Stimulated activated effector memory CD8-positive, alpha-beta T cell treated with anti-CD3 and anti-CD28 coated beads, Interleukin-12 subunit alpha, Interleukin-12 subunit beta, amount 100 ng/mL, for 72 hours (primary cell): ENCODE measurements at regions not wholly inside any gene's neighbourhood (a gene's known extent, or its start where the extent isn't known, plus 50 kb on each side); places are given as distances from the start of the nearest gene placed in this dataset.

Experiments used
- ATAC-seq: fragments of 150-1000 bp; cut with Tn5 transposase; 2 replicates; pipeline ENCODE4 v1.10.0; 2021
- DNase-seq, 2 donors: peaks; one replicate each; pipeline ENCODE4 v3.0.0; 2021 to 2022; ENCODE audit warnings: low spot score in 2 of 2
- H3K27ac Mint-ChIP-seq: one replicate; pipeline ENCODE4 v1.8.0; 2022; ENCODE audit warnings: mild to moderate bottlenecking, mixed read lengths
- H3K36me3 Mint-ChIP-seq: one replicate; pipeline ENCODE4 v1.8.0; 2022; ENCODE audit warnings: mild to moderate bottlenecking, mixed read lengths
- H3K4me1 Mint-ChIP-seq: one replicate; pipeline ENCODE4 v1.8.0; 2022; ENCODE audit warnings: mixed read lengths
- H3K4me3 Mint-ChIP-seq: one replicate; pipeline ENCODE4 v1.8.0; 2022; ENCODE audit warnings: mild to moderate bottlenecking, mixed read lengths
- H3K9me3 Mint-ChIP-seq: one replicate; pipeline ENCODE4 v1.8.0; 2022; ENCODE audit warnings: mixed read lengths

DNA sequence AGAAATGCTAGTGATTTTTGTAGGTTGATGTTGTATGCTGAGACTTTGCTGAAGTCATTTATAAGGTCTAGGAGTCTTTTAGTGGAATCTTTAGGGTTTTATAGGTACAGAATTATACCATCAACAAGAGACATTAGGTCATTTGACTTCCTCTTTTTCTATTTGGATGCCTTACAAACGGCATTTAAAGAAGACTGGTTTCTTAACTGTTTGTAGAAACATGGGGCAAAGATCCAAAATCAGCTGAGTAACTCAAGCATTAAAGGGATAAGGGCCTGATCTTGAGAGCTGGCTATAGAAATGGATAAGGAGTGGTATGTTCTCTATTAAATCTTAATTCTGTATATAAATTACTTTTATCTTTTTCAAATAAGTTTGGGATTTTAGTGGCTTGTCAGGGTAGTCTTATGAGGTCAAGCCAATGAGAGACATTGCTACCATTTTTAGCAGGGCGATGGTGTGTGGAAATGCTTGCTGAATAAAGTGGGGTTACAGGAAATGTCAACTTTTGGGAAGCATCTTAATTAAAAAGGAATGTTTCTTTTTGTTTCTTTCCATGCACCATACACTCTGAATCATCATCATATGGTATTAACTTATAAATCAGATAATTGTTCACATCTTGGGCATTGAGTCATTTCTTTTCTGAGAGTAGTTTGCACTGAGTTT, 197.7 kb upstream of the GBE1 start:
- Mint-ChIP-seq H3K4me1 (no peaks in the 10 kb centered on the region), H3K27ac (no peak overlapping the region)

DNA sequence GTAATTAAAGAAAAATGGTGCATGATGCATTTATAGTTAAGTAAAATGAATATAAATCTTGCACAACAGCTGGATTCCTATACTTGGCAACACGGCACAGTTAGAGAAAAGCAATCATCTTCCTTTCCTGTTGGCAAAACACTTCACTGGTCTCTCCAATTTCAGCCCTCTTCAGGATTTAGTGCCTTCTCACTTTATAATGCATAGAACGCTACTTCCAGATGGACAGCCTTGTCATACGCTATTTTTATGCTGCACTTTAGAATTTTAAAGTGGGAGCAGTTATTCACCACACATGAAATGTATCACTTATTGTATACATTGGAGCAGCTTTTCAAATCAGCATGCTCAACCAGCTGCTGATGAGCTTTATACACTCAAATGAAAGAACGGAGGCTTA, 194.4 kb upstream of the GBE1 start:
- Mint-ChIP-seq H3K4me1 (no peaks in the 10 kb centered on the region), H3K4me3 (no peak overlapping the region), H3K36me3 (no peaks in the 10 kb centered on the region), H3K9me3 (peaks cover 8% of the 10 kb centered on the region), H3K27ac (no peak overlapping the region)
- DNase-seq (no peak), ATAC-seq (no peak)

More for the DNA sequence above, 197.7 kb upstream of the GBE1 start:
- no peak overlapping the region for H3K4me3 Mint-ChIP-seq
- DNase-seq: no peak
- no peaks in the 10 kb centered on the region for H3K36me3 Mint-ChIP-seq
- peaks cover 8% of the 10 kb centered on the region for H3K9me3 Mint-ChIP-seq
- ATAC-seq: no peak

DNA sequence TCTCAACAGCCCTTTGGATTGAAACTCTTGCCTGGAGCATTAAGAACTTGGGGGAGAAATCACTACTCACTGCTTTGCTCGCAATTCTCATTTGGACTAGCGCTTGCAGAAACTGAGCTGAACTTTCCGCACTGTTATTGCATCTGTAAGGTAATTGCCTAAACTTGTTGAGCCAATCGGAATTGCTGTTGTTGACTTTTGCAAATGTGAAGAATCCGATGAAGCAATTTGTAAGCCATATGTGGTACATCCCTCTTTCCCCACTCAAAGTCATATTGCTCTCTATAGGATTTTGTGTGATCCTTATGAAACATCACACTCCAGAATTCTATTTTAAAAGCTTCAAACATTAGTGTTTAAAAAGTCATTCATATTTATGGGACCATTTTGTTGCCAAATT, 191.7 kb upstream of the GBE1 start:
- DNase-seq (no peak), ATAC-seq (no peak)
- Mint-ChIP-seq H3K4me3 (no peak overlapping the region), H3K9me3 (peaks cover 5% of the 10 kb centered on the region), H3K4me1 (no peaks in the 10 kb centered on the region), H3K27ac (no peak overlapping the region), H3K36me3 (no peaks in the 10 kb centered on the region)

DNA sequence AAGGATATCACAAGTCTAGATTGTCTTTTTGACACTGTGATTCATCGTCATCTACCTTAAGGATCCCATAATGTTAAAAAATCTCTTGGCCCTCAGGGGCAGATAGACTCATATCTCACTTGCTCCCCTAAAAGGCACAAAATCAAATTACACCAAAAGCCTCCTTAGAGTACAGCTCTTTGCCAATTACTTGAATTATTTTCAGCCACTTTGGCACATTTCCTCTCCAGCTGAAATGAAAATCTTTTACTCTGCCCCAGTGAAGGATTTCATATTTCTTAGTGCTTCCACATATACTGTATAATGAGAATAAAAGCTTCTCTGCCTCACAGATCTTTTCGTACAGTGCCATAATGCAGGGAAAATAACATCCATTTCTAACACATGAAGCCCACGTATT, 190.7 kb upstream of the GBE1 start:
- H3K9me3 Mint-ChIP-seq: peaks cover 5% of the 10 kb centered on the region
- DNase-seq (no peak), ATAC-seq (no peak)
- no peaks in the 10 kb centered on the region for H3K4me1 Mint-ChIP-seq
- no peak overlapping the region for H3K27ac Mint-ChIP-seq
- H3K36me3 Mint-ChIP-seq: no peaks in the 10 kb centered on the region
- H3K4me3 Mint-ChIP-seq: no peak overlapping the region

DNA sequence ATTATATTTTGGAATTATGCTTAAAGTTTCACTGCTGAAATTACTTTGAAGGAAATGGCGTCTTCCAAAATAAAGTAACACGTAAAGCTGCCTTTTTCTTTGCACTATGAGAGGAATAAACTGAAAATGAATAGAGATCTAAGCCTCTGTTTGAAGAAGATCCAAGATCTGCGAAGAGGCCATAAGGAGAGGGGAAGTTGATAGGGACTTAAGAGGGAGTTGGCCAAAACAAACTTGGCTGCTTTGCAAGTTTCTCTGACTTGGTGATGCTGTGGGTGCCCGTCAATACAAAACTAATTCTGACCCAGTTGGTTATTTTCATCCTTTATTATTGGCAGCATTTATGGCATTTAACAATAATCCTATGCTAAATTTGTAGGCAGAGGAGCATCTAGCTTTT, 190.2 kb upstream of the GBE1 start:
- no peak overlapping the region for H3K4me3 Mint-ChIP-seq
- ATAC-seq (no peak), DNase-seq (no peak)
- H3K36me3 Mint-ChIP-seq: no peaks in the 10 kb centered on the region
- peaks cover 5% of the 10 kb centered on the region for H3K9me3 Mint-ChIP-seq
- H3K27ac Mint-ChIP-seq: no peak overlapping the region
- no peaks in the 10 kb centered on the region for H3K4me1 Mint-ChIP-seq

DNA sequence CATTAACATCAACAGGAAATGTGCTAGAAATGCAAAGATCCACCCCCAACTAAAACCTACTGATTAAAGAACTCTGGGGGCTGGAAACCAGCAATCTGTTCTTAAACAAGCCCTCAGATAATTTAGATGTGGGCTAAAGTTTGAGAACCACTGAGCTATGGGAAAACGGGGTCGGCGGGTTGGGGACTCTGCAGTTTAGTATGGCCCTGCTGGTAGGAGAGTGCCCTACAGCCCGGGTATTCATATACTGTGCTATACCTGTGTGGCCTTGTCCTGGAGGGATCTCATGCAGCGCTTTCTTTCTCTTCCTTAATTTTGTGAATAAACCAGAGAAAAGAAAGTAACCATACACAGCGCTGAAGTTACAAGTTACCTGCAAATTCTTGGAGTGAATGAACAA, 189.7 kb upstream of the GBE1 start:
- no peak overlapping the region for H3K27ac Mint-ChIP-seq
- no peak for DNase-seq
- H3K9me3 Mint-ChIP-seq: peaks cover 3% of the 10 kb centered on the region
- no peaks in the 10 kb centered on the region for H3K36me3 Mint-ChIP-seq
- no peak overlapping the region for H3K4me3 Mint-ChIP-seq
- ATAC-seq: no peak
- H3K4me1 Mint-ChIP-seq: no peaks in the 10 kb centered on the region

DNA sequence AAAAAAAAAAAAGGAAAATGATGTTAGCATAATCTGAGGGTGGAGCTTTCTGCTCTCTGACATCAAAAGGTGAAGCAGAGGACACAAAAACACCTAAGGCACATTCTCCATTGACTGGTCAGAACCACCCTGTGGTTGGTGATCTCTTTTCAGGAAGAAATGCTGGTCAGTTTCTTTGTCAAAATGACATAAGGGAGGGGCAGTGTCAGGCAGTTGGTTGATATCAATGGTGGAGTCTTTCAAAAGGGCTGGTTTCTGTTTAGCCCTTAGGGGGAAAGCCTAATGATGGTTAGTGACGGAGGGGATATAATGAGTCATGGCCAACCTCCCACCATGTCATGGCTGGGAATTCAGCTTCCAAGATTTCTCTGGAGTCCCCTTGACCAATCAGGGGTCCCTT, 185.9 kb upstream of the GBE1 start:
- DNase-seq (no peak), ATAC-seq (no peak)
- H3K4me3 Mint-ChIP-seq: no peak overlapping the region
- no peaks in the 10 kb centered on the region for H3K36me3 Mint-ChIP-seq
- no peak overlapping the region for H3K27ac Mint-ChIP-seq
- peaks cover 9% of the 10 kb centered on the region for H3K9me3 Mint-ChIP-seq
- H3K4me1 Mint-ChIP-seq: no peaks in the 10 kb centered on the region

DNA sequence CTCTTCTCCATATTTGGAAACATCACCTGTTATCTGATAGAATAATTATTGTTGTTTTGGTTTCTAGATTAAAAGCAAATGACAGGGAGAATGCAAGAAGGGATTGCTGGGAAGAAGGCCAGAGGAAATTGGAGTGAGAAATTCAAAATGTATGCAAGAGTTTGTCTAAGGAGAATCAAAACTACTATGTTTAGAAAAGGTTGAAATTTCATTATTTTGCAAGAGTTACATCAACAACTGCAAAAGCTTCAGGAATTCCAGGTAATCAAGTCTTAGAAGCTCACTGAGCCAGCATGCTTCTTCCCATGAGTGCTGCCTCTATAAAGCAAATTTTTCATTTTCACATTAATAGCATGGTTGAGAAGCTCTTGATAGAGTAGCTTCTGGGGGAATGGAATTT, 177.2 kb upstream of the GBE1 start:
- ATAC-seq (no peak), DNase-seq (no peak)
- no peak overlapping the region for H3K4me3 Mint-ChIP-seq
- H3K4me1 Mint-ChIP-seq: no peaks in the 10 kb centered on the region
- H3K27ac Mint-ChIP-seq: no peak overlapping the region
- H3K9me3 Mint-ChIP-seq: peaks cover 4% of the 10 kb centered on the region
- no peaks in the 10 kb centered on the region for H3K36me3 Mint-ChIP-seq

DNA sequence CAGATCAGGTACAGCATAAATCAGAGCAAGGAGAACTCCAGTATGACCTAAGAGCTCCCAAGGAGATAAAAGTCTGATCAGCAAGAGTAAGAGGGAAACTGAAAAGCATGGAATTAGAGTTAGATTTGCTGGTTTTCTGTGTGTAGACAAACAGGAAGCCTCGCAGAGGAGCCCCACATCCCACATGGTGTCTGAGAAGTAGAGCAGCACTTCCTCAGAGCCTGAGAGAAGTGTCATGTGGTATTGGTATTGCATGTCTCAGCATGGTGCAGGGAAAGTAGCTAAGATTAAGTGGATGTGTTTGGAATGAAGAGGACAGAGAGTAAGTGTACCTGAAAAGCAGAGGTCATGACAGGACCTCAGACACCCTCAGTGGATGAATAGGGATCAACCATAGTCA, 175.4 kb upstream of the GBE1 start:
- H3K4me3 Mint-ChIP-seq: no peak overlapping the region
- ATAC-seq: no peak
- no peak overlapping the region for H3K27ac Mint-ChIP-seq
- H3K36me3 Mint-ChIP-seq: no peaks in the 10 kb centered on the region
- no peaks in the 10 kb centered on the region for H3K4me1 Mint-ChIP-seq
- H3K9me3 Mint-ChIP-seq: no peaks in the 10 kb centered on the region
- DNase-seq: no peak

DNA sequence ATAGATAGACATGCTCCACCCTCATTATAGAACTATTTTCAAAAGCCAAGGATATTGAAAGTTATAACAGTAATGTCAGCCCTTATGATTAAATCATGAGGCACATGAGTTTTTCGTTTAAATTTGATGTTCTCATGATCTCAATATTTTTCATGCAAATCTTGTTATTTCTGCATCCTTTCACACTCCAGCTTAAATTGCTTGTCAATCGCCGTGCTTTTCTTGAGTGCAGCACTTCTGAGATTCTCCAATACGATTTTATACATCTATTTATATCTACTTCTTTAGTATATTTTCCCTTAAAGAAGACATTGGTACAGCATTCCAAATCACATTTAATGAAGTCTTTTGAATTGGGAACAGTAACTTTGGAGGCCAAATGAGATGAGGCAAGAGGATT, 171.2 kb upstream of the GBE1 start:
- DNase-seq (no peak), ATAC-seq (no peak)
- no peaks in the 10 kb centered on the region for H3K36me3 Mint-ChIP-seq
- H3K4me3 Mint-ChIP-seq: no peak overlapping the region
- no peaks in the 10 kb centered on the region for H3K4me1 Mint-ChIP-seq
- H3K9me3 Mint-ChIP-seq: no peaks in the 10 kb centered on the region
- no peak overlapping the region for H3K27ac Mint-ChIP-seq

DNA sequence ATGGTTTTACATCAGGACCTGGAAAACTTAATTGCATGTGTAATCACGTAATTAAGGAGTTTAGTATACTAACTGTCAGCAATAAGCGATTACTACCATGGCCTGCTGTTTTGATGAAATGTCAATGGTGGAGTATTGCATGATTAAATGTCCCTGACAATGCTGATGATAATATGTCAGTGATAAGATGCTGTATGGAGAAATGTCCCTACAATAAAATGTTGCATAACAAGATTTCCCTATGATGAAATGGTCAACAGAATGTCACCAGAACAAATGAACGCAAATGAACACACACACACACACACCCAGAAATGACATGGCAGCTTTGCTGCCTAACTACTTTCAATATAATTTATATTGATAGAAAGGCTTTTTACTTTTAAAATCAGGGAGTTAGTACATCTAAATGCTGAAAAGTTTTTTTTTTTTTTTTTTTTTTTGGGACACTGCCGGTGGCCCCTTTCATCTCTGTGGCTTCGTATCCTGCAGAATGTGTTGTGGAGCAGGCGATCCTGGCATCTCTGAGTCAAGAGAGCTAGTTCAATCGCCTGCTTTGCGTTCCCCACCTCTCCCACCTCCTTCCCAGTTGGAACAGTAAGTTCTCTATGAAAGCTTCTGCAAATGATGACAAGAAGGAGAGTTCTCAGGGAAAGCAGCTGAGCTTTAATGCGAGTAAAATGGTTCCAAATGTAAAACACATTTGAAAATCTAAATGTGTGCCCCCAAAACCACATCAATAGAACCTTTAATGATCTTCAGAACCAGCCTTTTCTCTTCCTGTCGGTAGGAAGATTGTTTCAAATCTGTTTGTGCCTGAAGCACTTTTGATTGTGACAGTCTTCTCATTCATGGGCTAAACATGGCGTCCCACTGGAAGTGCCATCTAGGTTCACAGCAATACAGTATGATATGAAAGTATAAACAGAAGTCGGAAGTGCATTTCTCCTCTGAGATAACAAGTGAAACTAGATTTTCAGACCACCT, 170.1 kb upstream of the GBE1 start:
- Mint-ChIP-seq H3K27ac (no peak overlapping the region), H3K9me3 (no peaks in the 10 kb centered on the region), H3K4me1 (no peaks in the 10 kb centered on the region), H3K36me3 (no peaks in the 10 kb centered on the region), H3K4me3 (no peak overlapping the region)
- ATAC-seq (no peak), DNase-seq (no peak)

DNA sequence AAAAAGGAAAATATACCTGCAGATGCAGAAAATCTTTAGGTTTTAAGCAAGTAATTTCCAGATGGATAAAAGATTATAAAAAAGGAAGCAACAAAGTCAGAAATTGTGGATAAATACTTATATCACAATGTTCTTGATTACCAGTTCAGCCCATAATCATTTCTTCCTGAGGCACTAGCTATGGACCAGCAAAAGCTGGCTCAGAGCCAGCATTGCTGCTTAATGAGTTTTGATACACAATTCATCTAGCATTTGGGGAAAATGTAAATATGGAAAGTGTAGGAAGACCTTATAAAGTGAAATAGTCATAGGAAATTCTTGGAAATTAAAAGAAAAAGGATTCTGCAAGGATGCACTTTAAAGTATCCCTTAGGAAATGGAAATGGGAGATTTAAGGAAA, 168.3 kb upstream of the GBE1 start:
- no peaks in the 10 kb centered on the region for H3K4me1 Mint-ChIP-seq
- H3K4me3 Mint-ChIP-seq: no peak overlapping the region
- no peaks in the 10 kb centered on the region for H3K9me3 Mint-ChIP-seq
- DNase-seq: no peak
- ATAC-seq: no peak
- H3K27ac Mint-ChIP-seq: no peak overlapping the region
- H3K36me3 Mint-ChIP-seq: no peaks in the 10 kb centered on the region

DNA sequence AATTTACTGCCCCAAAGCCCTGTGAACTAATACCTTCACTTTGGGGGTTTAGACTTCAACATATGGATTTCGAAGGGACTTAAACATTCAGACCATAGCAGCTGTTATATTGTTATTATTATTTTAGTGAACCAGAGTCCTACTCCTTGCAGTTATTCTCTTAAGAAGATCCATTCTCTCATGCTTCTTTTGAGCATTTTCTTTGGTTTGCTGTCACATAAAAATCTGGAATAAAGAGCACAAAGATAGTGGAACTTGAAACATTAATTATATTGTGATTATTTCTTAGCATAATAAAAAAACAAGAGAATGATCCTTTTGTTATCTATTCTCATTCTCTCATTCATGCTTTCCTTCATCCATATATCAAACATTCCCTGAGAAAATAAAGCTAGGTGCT, 166.4 kb upstream of the GBE1 start:
- DNase-seq (no peak), ATAC-seq (no peak)
- no peaks in the 10 kb centered on the region for H3K9me3 Mint-ChIP-seq
- no peaks in the 10 kb centered on the region for H3K36me3 Mint-ChIP-seq
- H3K4me3 Mint-ChIP-seq: no peak overlapping the region
- H3K4me1 Mint-ChIP-seq: no peaks in the 10 kb centered on the region
- H3K27ac Mint-ChIP-seq: no peak overlapping the region

DNA sequence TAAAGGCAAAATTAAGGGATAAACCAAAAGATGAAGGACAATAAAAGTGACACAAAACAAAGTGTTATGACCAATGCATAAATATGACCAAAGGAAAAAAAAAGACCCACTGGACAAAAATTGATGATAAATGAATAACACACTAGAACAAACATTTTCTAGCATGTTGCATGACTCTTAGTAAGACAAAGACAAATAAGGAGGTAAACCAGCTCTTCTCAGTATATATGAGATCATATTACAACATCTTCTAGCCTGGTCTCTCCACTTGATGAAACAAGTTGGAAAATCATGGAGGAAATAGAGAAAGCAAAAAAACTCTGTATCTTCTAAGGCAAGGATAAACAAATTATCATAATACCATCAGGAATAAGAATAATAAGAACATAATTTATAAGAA, 163.9 kb upstream of the GBE1 start:
- ATAC-seq: no peak
- H3K9me3 Mint-ChIP-seq: no peaks in the 10 kb centered on the region
- no peaks in the 10 kb centered on the region for H3K4me1 Mint-ChIP-seq
- H3K27ac Mint-ChIP-seq: no peak overlapping the region
- no peaks in the 10 kb centered on the region for H3K36me3 Mint-ChIP-seq
- H3K4me3 Mint-ChIP-seq: no peak overlapping the region
- no peak for DNase-seq

DNA sequence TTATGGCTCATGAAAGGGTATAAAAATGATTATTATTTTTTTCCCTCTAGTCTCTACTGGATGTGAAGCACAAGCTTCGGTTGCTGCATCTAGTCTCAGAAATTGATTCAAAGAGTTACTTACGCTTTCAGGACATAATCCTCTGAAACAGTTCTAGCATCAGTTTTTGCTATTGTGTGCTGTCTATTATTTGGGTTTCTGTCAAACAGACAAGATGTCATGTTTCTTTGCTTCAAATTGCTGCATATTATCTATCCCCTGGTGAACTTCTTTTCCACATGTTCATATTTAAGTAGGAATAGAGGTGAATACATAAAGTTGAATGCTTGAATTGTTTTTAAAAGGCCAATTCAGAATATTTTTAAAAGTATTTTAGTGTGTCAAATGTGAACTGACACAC, 161.6 kb upstream of the GBE1 start:
- Mint-ChIP-seq H3K4me1 (no peaks in the 10 kb centered on the region), H3K36me3 (no peaks in the 10 kb centered on the region), H3K9me3 (no peaks in the 10 kb centered on the region), H3K27ac (no peak overlapping the region), H3K4me3 (no peak overlapping the region)
- no peak for ATAC-seq
- DNase-seq: no peak

DNA sequence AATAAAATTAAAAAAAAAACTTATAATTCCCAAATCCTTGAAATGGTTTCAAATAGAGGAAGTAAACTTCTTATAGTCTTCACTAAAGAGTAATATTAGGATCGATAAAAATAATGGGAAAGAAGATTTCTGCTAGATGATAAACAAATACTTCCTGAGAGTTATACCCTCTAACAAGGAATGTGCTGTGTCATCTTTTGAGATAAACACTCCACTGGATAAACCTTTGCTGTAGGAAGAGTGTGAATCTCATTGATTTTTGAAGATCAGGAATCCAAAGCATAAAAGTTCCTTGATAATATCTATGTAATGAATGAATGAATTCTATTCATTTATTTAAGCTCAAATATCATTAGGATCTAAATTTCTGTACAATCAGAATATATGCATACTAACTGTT, 161.0 kb upstream of the GBE1 start:
- H3K4me3 Mint-ChIP-seq: no peak overlapping the region
- H3K9me3 Mint-ChIP-seq: no peaks in the 10 kb centered on the region
- no peaks in the 10 kb centered on the region for H3K4me1 Mint-ChIP-seq
- no peak for DNase-seq
- H3K27ac Mint-ChIP-seq: no peak overlapping the region
- no peak for ATAC-seq
- H3K36me3 Mint-ChIP-seq: no peaks in the 10 kb centered on the region
